ENCODE measurements at regions not wholly inside any gene's neighbourhood (a gene's known extent, or its start where the extent isn't known, plus 50 kb on each side); places are given as distances from the start of the nearest gene placed in this dataset.

GRCh38 chr4:142984871-142985585 lies 138.9 kb upstream of the INPP4B start:
- Mint-ChIP-seq H3K36me3 (no peaks in the 10 kb centered on the region), H3K4me1 (no peaks in the 10 kb centered on the region), H3K27ac (no peak overlapping the region), H3K9me3 (no peaks in the 10 kb centered on the region), H3K27me3 (no peaks in the 10 kb centered on the region), H3K4me3 (no peak overlapping the region)
- no peak for DNase-seq
- CTCF ChIA-PET, result interaction anchor here (0.7 kb wide), 1 partner anchor 537 kb away, joined by 3 read pairs; no protein-coding TSS in a partner anchor

GRCh38 chr4:143016171-143016570 lies 168.5 kb upstream of the USP38 start:
- Mint-ChIP-seq H3K36me3 (no peaks in the 10 kb centered on the region), H3K9me3 (no peaks in the 10 kb centered on the region), H3K27ac (no peak overlapping the region), H3K4me3 (no peak overlapping the region), H3K27me3 (peaks cover 4% of the 10 kb centered on the region), H3K4me1 (peaks cover 5% of the 10 kb centered on the region)
- CTCF ChIA-PET, result no interaction called here
- DNase-seq, result no peak

- no peaks in the 10 kb centered on the region for H3K9me3 Mint-ChIP-seq
- H3K27ac Mint-ChIP-seq, result no peak overlapping the region
- peaks cover 4% of the 10 kb centered on the region for H3K27me3 Mint-ChIP-seq
- DNase-seq, result no peak
- H3K4me3 Mint-ChIP-seq, result no peak overlapping the region
- CTCF ChIA-PET, result no interaction called here
- H3K36me3 Mint-ChIP-seq, result no peaks in the 10 kb centered on the region
- H3K4me1 Mint-ChIP-seq, result peaks cover 5% of the 10 kb centered on the region
Measured at GRCh38 chr4:143017210-143017609, 167.5 kb upstream of the USP38 start.

DNA sequence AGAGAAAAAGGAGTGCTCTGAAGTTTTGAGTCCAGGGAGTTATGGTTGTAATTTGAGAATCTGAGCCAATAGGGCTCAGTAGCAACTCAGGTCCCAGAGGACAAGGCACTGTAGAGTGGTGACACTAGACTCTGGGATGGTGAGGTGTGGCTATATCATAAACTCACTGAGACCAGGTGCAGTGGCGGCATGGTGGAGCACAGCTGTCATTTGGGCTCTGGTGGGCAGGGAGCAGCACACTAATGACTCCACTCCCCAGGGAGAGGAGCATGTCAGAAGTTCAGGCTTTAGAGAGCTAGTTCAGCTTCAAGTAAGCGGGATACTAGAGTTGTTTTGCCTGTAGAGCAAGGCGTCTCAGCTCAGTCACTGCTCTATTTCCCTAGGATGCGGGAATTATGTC lies 165.4 kb upstream of the USP38 start:
- H3K27ac Mint-ChIP-seq, result no peak overlapping the region
- no peak for DNase-seq
- H3K9me3 Mint-ChIP-seq, result no peaks in the 10 kb centered on the region
- CTCF ChIA-PET, result interaction anchor here (0.8 kb wide), 1 partner anchor 71 kb away, joined by 3 read pairs; no protein-coding TSS in a partner anchor
- peaks cover 4% of the 10 kb centered on the region for H3K27me3 Mint-ChIP-seq
- H3K4me3 Mint-ChIP-seq, result no peak overlapping the region
- H3K4me1 Mint-ChIP-seq, result peaks cover 5% of the 10 kb centered on the region
- no peaks in the 10 kb centered on the region for H3K36me3 Mint-ChIP-seq

- Mint-ChIP-seq H3K4me1 (peaks cover 5% of the 10 kb centered on the region), H3K27me3 (peaks cover 4% of the 10 kb centered on the region), H3K27ac (no peak overlapping the region), H3K9me3 (no peaks in the 10 kb centered on the region), H3K36me3 (no peaks in the 10 kb centered on the region), H3K4me3 (no peak overlapping the region)
- CTCF ChIA-PET, result no interaction called here
- no peak for DNase-seq
Measured at GRCh38 chr4:143021384-143021783, 163.3 kb upstream of the USP38 start.

- H3K27ac Mint-ChIP-seq, result no peak overlapping the region
- DNase-seq, result no peak
- no peak overlapping the region for H3K4me3 Mint-ChIP-seq
- peaks cover 4% of the 10 kb centered on the region for H3K27me3 Mint-ChIP-seq
- H3K9me3 Mint-ChIP-seq, result no peaks in the 10 kb centered on the region
- H3K36me3 Mint-ChIP-seq, result no peaks in the 10 kb centered on the region
- H3K4me1 Mint-ChIP-seq, result peaks cover 5% of the 10 kb centered on the region
- CTCF ChIA-PET, result no interaction called here
Measured at GRCh38 chr4:143023239-143023918, 161.3 kb upstream of the USP38 start.

- no peaks in the 10 kb centered on the region for H3K36me3 Mint-ChIP-seq
- CTCF ChIA-PET, result interaction anchor here (1.2 kb wide), 1 partner anchor 66 kb away, joined by 3 read pairs; no protein-coding TSS in a partner anchor
- peaks cover 5% of the 10 kb centered on the region for H3K4me1 Mint-ChIP-seq
- no peaks in the 10 kb centered on the region for H3K27me3 Mint-ChIP-seq
- H3K4me3 Mint-ChIP-seq, result no peak overlapping the region
- H3K27ac Mint-ChIP-seq, result no peak overlapping the region
- peaks cover 4% of the 10 kb centered on the region for H3K9me3 Mint-ChIP-seq
- DNase-seq, result no peak
Measured at GRCh38 chr4:143025081-143025704, 159.5 kb upstream of the USP38 start.

DNA sequence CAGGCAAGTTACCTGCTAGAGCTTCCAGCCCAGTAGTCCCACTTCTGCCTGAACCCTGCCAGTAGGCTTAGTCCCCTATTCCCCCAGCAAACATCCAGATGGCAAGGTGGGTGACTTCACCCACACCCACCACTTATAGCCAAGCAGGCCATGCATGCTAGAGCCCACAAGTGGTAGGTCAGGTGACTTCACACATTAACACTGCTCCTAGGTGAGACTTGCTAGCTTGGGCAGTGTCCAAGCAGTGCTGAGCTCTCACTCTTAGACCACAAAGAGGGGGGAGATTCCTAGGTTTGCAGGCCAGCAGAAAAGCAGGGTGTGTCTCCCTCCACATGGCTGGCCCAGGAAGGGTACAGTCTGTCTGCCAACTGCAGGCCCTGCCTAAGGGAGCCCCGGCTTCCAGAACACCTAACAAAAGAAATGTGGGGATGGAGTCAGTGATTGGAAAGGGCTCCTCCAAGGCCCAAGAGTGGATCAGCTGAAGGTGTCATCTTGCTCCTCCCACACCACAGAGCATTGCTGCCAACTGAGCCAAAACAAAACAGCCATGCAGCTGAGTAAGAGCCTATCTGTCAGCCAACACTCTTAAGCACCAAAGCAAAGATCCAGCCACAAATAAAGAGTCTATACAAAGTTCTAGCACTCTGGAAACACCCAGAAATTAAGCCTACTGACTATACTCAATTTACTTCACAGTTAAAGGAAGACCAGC lies 158.1 kb upstream of the USP38 start:
- CTCF ChIA-PET, result interaction anchor here (1.0 kb wide), 1 partner anchor 179 kb away, joined by 3 read pairs; no protein-coding TSS in a partner anchor
- DNase-seq, result no peak
- no peaks in the 10 kb centered on the region for H3K27me3 Mint-ChIP-seq
- H3K4me3 Mint-ChIP-seq, result no peak overlapping the region
- H3K27ac Mint-ChIP-seq, result no peak overlapping the region
- H3K36me3 Mint-ChIP-seq, result no peaks in the 10 kb centered on the region
- H3K9me3 Mint-ChIP-seq, result peaks cover 4% of the 10 kb centered on the region
- no peaks in the 10 kb centered on the region for H3K4me1 Mint-ChIP-seq

DNA sequence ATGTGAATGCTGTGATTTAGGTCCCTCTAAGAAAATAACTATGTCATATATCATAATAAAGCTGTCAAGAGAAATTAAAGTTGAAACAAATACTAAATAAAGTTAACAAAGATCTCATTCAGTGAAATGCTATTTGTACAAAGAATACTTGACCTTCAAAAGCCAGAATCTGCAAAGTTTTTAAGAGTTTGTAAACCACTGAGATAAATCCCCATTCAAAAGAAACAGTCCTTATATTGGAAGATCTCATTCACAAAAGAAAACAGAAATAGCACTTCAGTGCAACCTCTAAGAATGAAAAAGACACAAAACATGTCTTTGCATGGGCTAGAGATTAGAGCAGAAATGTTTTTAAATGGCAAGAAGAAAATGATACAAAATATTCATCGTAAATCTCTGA lies 149.1 kb upstream of the USP38 start:
- Mint-ChIP-seq H3K27ac (no peak overlapping the region), H3K36me3 (no peaks in the 10 kb centered on the region), H3K27me3 (no peaks in the 10 kb centered on the region), H3K4me3 (no peak overlapping the region), H3K4me1 (no peaks in the 10 kb centered on the region), H3K9me3 (no peaks in the 10 kb centered on the region)
- no peak for DNase-seq
- CTCF ChIA-PET, result no interaction called here

GRCh38 chr4:143036443-143036842 lies 148.3 kb upstream of the USP38 start:
- no peaks in the 10 kb centered on the region for H3K27me3 Mint-ChIP-seq
- H3K27ac Mint-ChIP-seq, result no peak overlapping the region
- no peaks in the 10 kb centered on the region for H3K36me3 Mint-ChIP-seq
- H3K4me1 Mint-ChIP-seq, result no peaks in the 10 kb centered on the region
- H3K4me3 Mint-ChIP-seq, result no peak overlapping the region
- CTCF ChIA-PET, result no interaction called here
- DNase-seq, result no peak
- H3K9me3 Mint-ChIP-seq, result no peaks in the 10 kb centered on the region

- H3K36me3 Mint-ChIP-seq, result no peaks in the 10 kb centered on the region
- H3K4me3 Mint-ChIP-seq, result no peak overlapping the region
- CTCF ChIA-PET, result interaction anchor here (0.6 kb wide), 1 partner anchor 1746 kb away, joined by 4 read pairs; no protein-coding TSS in a partner anchor
- no peak for DNase-seq
- no peak overlapping the region for H3K27ac Mint-ChIP-seq
- no peaks in the 10 kb centered on the region for H3K9me3 Mint-ChIP-seq
- H3K4me1 Mint-ChIP-seq, result no peaks in the 10 kb centered on the region
- H3K27me3 Mint-ChIP-seq, result no peaks in the 10 kb centered on the region
Measured at GRCh38 chr4:143046454-143046853, 138.3 kb upstream of the USP38 start.

DNA sequence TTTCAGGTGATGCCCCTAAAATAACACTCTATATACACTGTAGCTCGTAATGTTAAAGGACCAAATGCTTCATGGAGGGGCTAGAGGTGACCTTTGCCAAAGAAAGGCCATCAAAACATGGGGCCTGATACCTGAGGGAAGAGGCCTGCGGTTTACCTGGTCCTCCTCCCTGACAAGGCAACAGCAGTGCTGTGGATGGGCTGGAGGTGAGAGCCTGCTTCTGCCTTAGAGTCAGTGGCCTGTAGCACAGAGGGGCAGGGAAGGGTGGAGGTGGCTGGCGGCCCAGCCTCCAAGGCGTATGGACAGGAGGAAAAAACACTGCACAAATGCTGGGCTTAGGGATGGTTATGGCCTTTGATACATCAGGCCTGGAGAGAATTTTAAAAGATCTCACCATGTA lies 137.8 kb upstream of the USP38 start:
- CTCF ChIA-PET, result interaction anchor here (0.6 kb wide), 1 partner anchor 1746 kb away, joined by 4 read pairs; no protein-coding TSS in a partner anchor
- Mint-ChIP-seq H3K4me1 (no peaks in the 10 kb centered on the region), H3K9me3 (no peaks in the 10 kb centered on the region), H3K4me3 (no peak overlapping the region), H3K27ac (no peak overlapping the region), H3K36me3 (no peaks in the 10 kb centered on the region), H3K27me3 (no peaks in the 10 kb centered on the region)
- DNase-seq, result no peak

GRCh38 chr4:143054971-143055370 lies 129.7 kb upstream of the USP38 start:
- H3K27ac Mint-ChIP-seq, result no peak overlapping the region
- H3K4me1 Mint-ChIP-seq, result no peaks in the 10 kb centered on the region
- H3K9me3 Mint-ChIP-seq, result no peaks in the 10 kb centered on the region
- no peaks in the 10 kb centered on the region for H3K36me3 Mint-ChIP-seq
- H3K4me3 Mint-ChIP-seq, result no peak overlapping the region
- no peak for DNase-seq
- CTCF ChIA-PET, result no interaction called here
- no peaks in the 10 kb centered on the region for H3K27me3 Mint-ChIP-seq

DNA sequence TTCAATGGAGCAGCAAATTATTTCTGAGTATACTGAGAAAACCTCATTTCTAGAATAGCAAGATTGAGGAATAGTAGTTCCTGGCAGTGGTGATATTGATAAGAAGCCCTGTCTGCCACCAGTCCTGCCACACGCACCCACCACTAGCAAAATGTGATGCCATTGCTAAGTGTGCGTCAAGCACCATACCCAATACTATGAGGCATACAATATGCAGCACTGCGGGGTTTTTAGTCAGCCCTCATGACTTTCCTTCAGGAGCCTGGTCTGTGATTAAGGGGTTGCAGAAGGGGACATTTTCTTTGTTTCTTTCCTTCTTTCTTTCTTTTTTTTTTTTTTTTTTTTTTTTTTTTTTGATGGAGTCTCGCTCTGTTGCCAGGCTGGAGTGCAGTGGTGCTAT lies 128.7 kb upstream of the USP38 start:
- Mint-ChIP-seq H3K9me3 (no peaks in the 10 kb centered on the region), H3K4me3 (no peak overlapping the region), H3K27me3 (no peaks in the 10 kb centered on the region), H3K36me3 (no peaks in the 10 kb centered on the region), H3K4me1 (no peaks in the 10 kb centered on the region), H3K27ac (no peak overlapping the region)
- CTCF ChIA-PET, result no interaction called here
- no peak for DNase-seq
